HCT116 (cell line): ENCODE measurements at regions not wholly inside any gene's neighbourhood (a gene's known extent, or its start where the extent isn't known, plus 50 kb on each side); places are given as distances from the start of the nearest gene placed in this dataset.

Experiments
- CEBPB ChIP-seq: IDR thresholded peaks from 2 replicates; pipeline ENCODE4 v1.6.1; 2012; ENCODE audit warnings: low read depth
- EZH2phosphoT487 ChIP-seq: fragments of 200-600 bp; IDR thresholded peaks from 2 replicates; pipeline ENCODE4 v1.6.1; 2018; ENCODE audit warnings: antibody characterized with exemption, borderline replicate concordance
- POLR2A ChIP-seq: IDR thresholded peaks from 2 replicates; pipeline ENCODE4 v1.7.0; 2011; ENCODE audit warnings: borderline replicate concordance; ENCODE audit not compliant: insufficient read depth, insufficient read length; ENCODE audit errors: extremely low read depth
- POLR2AphosphoS5 ChIP-seq: IDR thresholded peaks from 2 replicates; pipeline ENCODE4 v1.6.1; 2011; ENCODE audit warnings: mild to moderate bottlenecking, low read depth, low read length, moderate library complexity
- YY1 ChIP-seq: IDR thresholded peaks from 2 replicates; pipeline ENCODE4 v1.6.1; 2011; ENCODE audit warnings: low read length, low read depth, moderate library complexity, mild to moderate bottlenecking; ENCODE audit not compliant: insufficient replicate concordance; ENCODE audit errors: extremely low read depth
- TF ChIP-seq, protein P1 (sequence below), 3 experiments: fragments of 200-600 bp in 1 of 3; sonication (generic) in 1 of 3; IDR thresholded peaks in 2 of 3; conservative IDR thresholded peaks in 1 of 3; 2 replicates each; pipeline ENCODE4 v1.5.1; 2012 to 2017; ENCODE audit warnings: low read depth in 2 of 3, low read length in 2 of 3, antibody characterized with exemption in 1 of 3, borderline replicate concordance in 1 of 3, control low read depth in 1 of 3, mild to moderate bottlenecking in 1 of 3, mixed read lengths in 1 of 3, mixed run types in 1 of 3, moderate library complexity in 1 of 3; ENCODE audit not compliant: insufficient read depth in 1 of 3

DNA sequence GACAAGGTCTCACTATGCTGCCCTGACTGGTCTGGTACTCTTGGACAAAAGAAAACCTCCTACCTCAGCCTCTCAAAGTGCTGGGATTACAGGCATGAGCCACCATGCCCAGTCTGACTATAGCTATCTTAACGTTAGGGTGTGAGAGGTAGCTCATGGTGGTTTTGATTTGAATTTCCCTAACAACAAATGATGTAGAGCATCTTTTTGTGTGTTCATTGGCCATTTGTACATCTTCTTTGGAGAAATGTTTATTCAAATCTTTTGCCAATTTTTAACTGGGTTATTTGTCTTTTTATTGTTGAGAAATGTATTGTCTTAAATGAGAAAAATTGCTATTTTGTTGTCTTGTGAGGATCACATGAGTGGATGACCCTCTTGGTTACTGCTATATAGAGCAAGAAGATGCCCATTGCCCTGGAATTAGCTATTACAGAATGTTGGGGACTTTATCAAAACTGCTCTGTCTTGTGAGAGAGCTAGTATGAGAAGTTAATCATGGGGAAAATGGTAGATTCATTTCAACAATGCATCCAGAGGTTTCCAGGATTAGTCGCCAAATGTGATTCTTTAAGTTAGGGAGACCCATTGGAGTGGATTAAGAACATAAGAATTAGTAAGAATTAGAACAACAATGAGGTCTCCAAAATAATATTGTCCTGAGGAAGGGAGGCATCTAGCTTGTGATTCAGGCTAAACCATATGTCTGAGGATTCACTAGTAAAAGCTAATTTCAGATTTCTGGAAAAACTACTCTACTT is 124.3 kb upstream of the MOCS2 start:
- TF ChIP-seq POLR2AphosphoS5 (no peak), YY1 (no peak), POLR2A (no peak), CEBPB (no peak), EZH2phosphoT487 (no peak)
- TF ChIP-seq, protein P1, sequence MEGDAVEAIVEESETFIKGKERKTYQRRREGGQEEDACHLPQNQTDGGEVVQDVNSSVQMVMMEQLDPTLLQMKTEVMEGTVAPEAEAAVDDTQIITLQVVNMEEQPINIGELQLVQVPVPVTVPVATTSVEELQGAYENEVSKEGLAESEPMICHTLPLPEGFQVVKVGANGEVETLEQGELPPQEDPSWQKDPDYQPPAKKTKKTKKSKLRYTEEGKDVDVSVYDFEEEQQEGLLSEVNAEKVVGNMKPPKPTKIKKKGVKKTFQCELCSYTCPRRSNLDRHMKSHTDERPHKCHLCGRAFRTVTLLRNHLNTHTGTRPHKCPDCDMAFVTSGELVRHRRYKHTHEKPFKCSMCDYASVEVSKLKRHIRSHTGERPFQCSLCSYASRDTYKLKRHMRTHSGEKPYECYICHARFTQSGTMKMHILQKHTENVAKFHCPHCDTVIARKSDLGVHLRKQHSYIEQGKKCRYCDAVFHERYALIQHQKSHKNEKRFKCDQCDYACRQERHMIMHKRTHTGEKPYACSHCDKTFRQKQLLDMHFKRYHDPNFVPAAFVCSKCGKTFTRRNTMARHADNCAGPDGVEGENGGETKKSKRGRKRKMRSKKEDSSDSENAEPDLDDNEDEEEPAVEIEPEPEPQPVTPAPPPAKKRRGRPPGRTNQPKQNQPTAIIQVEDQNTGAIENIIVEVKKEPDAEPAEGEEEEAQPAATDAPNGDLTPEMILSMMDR (IDR thresholded peaks at IDR 0.05 in 2 of 3, conservative IDR thresholded peaks at IDR 0.05 in 1 of 3; ENCODE audit: borderline replicate concordance in 1 of 3, insufficient read depth in 1 of 3, low read depth in 2 of 3, low read length in 2 of 3) = no peak
